Neural progenitor cell (in vitro differentiated cells): ENCODE measurements at regions not wholly inside any gene's neighbourhood (a gene's known extent, or its start where the extent isn't known, plus 50 kb on each side); places are given as distances from the start of the nearest gene placed in this dataset.

ENCODE experiments used
- DNase-seq: peaks from one replicate; pipeline ENCODE4 v3.0.0-alpha.2; 2016; ENCODE audit warnings: low spot score
- H2AFZ ChIP-seq: fragments of 200-600 bp; sonication (generic); replicated peaks from 2 replicates; pipeline ENCODE4 v1.6.1; 2016; ENCODE audit warnings: antibody characterized with exemption
- H3F3A ChIP-seq: fragments of 200-600 bp; sonication (generic); 2 replicates; pipeline ENCODE4 v1.6.1; 2016; ENCODE audit warnings: antibody characterized with exemption, low read depth
- H3K27ac ChIP-seq: fragments of 200-600 bp; sonication (generic); 2 replicates; pipeline ENCODE4 v1.5.1; 2016; ENCODE audit warnings: mild to moderate bottlenecking
- H3K27me3 ChIP-seq: fragments of 200-600 bp; sonication (generic); 2 replicates; pipeline ENCODE4 v1.6.1; 2016; ENCODE audit warnings: mild to moderate bottlenecking, moderate library complexity
- H3K36me3 ChIP-seq: fragments of 200-600 bp; sonication (generic); 2 replicates; pipeline ENCODE4 v1.5.1; 2016
- H3K4me1 ChIP-seq: fragments of 200-600 bp; sonication (generic); 2 replicates; pipeline ENCODE4 v1.6.1; 2016; ENCODE audit warnings: mixed run types
- H3K4me2 ChIP-seq: fragments of 200-600 bp; sonication (generic); 2 replicates; pipeline ENCODE4 v1.6.1; 2016
- H3K4me3 ChIP-seq: fragments of 200-600 bp; sonication (generic); 2 replicates; pipeline ENCODE4 v1.5.1; 2016
- H3K79me2 ChIP-seq: fragments of 200-600 bp; sonication (generic); 2 replicates; pipeline ENCODE4 v1.6.1; 2016; ENCODE audit warnings: low read depth
- H3K9ac ChIP-seq: fragments of 200-600 bp; sonication (generic); 2 replicates; pipeline ENCODE4 v1.6.1; 2016
- H3K9me3 ChIP-seq: fragments of 200-600 bp; sonication (generic); 2 replicates; pipeline ENCODE4 v1.5.1; 2016; ENCODE audit warnings: low read depth
- H4K20me1 ChIP-seq: fragments of 200-600 bp; sonication (generic); 2 replicates; pipeline ENCODE4 v1.6.1; 2016; ENCODE audit warnings: low read depth
- H3K27ac Mint-ChIP-seq: 3 replicates; pipeline ENCODE4 v1.8.0; 2021; ENCODE audit warnings: mixed read lengths
- H3K27me3 Mint-ChIP-seq: 2 replicates; pipeline ENCODE4 v1.8.0; 2022; ENCODE audit warnings: low read depth, mild to moderate bottlenecking, inconsistent platforms, moderate library complexity, mixed read lengths; ENCODE audit not compliant: insufficient read depth
- H3K36me3 Mint-ChIP-seq: 3 replicates; pipeline ENCODE4 v1.8.0; 2021; ENCODE audit warnings: mixed read lengths
- H3K4me1 Mint-ChIP-seq: 3 replicates; pipeline ENCODE4 v1.8.0; 2021; ENCODE audit warnings: mixed read lengths
- H3K4me3 Mint-ChIP-seq: 3 replicates; pipeline ENCODE4 v1.8.0; 2021; ENCODE audit warnings: mild to moderate bottlenecking, moderate library complexity, mixed read lengths
- H3K9me3 Mint-ChIP-seq: 3 replicates; pipeline ENCODE4 v1.8.0; 2020; ENCODE audit warnings: mixed read lengths
- CTCF ChIP-seq: fragments of 200-600 bp; sonication (generic); IDR thresholded peaks from 2 replicates; pipeline ENCODE4 v1.5.1; 2017; ENCODE audit warnings: antibody characterized with exemption, mild to moderate bottlenecking
- EZH2 ChIP-seq: fragments of 200-600 bp; sonication (generic); IDR thresholded peaks from 2 replicates; pipeline ENCODE4 v1.6.1; 2017; ENCODE audit warnings: antibody characterized with exemption, mild to moderate bottlenecking, moderate library complexity
- EZH2phosphoT487 ChIP-seq: fragments of 200-600 bp; sonication (generic); IDR thresholded peaks from 2 replicates; pipeline ENCODE4 v1.6.1; 2017; ENCODE audit warnings: antibody characterized with exemption

- Histone ChIP-seq H2AFZ (no peak overlapping the region), H3K27me3 (no peaks in the 10 kb centered on the region), H3K4me1 (peaks cover 9% of the 10 kb centered on the region), H3K27ac (no peak overlapping the region), H4K20me1 (no peaks in the 10 kb centered on the region), H3K4me3 (no peak overlapping the region), H3K4me2 (no peak overlapping the region), H3F3A (no peaks in the 10 kb centered on the region), H3K36me3 (no peaks in the 10 kb centered on the region), H3K9me3 (no peaks in the 10 kb centered on the region), H3K9ac (no peak overlapping the region), H3K79me2 (no peaks in the 10 kb centered on the region)
- no peak for TF ChIP-seq EZH2phosphoT487
- no peak for TF ChIP-seq CTCF
- TF ChIP-seq EZH2: no peak
- Mint-ChIP-seq H3K4me3 (no peak overlapping the region), H3K27me3 (no peaks in the 10 kb centered on the region), H3K4me1 (peaks cover 13% of the 10 kb centered on the region), H3K9me3 (no peaks in the 10 kb centered on the region), H3K27ac (no peak overlapping the region), H3K36me3 (no peaks in the 10 kb centered on the region)
- no peak for DNase-seq
Measured at GRCh38 chr13:43959291-43959690, 79.6 kb downstream of the LACC1 start.

- H4K20me1 ChIP-seq: no peaks in the 10 kb centered on the region
- no peaks in the 10 kb centered on the region for H3K36me3 ChIP-seq
- H3K4me1 ChIP-seq: peaks cover 9% of the 10 kb centered on the region
- no peaks in the 10 kb centered on the region for H3K9me3 ChIP-seq
- DNase-seq: no peak
- H3K27ac ChIP-seq: no peak overlapping the region
- Mint-ChIP-seq H3K27ac (no peak overlapping the region), H3K4me3 (no peak overlapping the region), H3K36me3 (no peaks in the 10 kb centered on the region), H3K27me3 (no peaks in the 10 kb centered on the region), H3K9me3 (no peaks in the 10 kb centered on the region), H3K4me1 (peaks cover 18% of the 10 kb centered on the region)
- H3K79me2 ChIP-seq: no peaks in the 10 kb centered on the region
- H3F3A ChIP-seq: no peaks in the 10 kb centered on the region
- no peak overlapping the region for H3K4me2 ChIP-seq
- H3K27me3 ChIP-seq: no peaks in the 10 kb centered on the region
- H3K4me3 ChIP-seq: no peak overlapping the region
- H3K9ac ChIP-seq: no peak overlapping the region
- H2AFZ ChIP-seq: peak overlapping the region; percentile 81
- TF ChIP-seq CTCF (no peak), EZH2phosphoT487 (no peak), EZH2 (no peak)
Measured at GRCh38 chr13:43961909-43962308, 82.2 kb downstream of the LACC1 start.

GRCh38 chr13:43963726-43964125 lies 84.0 kb downstream of the LACC1 start:
- no peaks in the 10 kb centered on the region for H4K20me1 ChIP-seq
- H3K4me1 ChIP-seq: peaks cover 9% of the 10 kb centered on the region
- Mint-ChIP-seq H3K4me1 (peaks cover 14% of the 10 kb centered on the region), H3K36me3 (no peaks in the 10 kb centered on the region), H3K27ac (no peak overlapping the region), H3K4me3 (no peak overlapping the region), H3K9me3 (peaks cover 3% of the 10 kb centered on the region), H3K27me3 (no peaks in the 10 kb centered on the region)
- H3K27me3 ChIP-seq: no peaks in the 10 kb centered on the region
- no peaks in the 10 kb centered on the region for H3K9me3 ChIP-seq
- no peaks in the 10 kb centered on the region for H3K79me2 ChIP-seq
- TF ChIP-seq EZH2phosphoT487 (no peak), CTCF (peak; percentile 27)
- no peaks in the 10 kb centered on the region for H3K36me3 ChIP-seq
- H3K9ac ChIP-seq: no peak overlapping the region
- peak; percentile 22 for DNase-seq
- peak overlapping the region; percentile 57 for H2AFZ ChIP-seq
- no peaks in the 10 kb centered on the region for H3F3A ChIP-seq
- no peak overlapping the region for H3K4me3 ChIP-seq
- no peak overlapping the region for H3K27ac ChIP-seq
- no peak overlapping the region for H3K4me2 ChIP-seq
